ENCODE measurements at regions not wholly inside any gene's neighbourhood (a gene's known extent, or its start where the extent isn't known, plus 50 kb on each side); places are given as distances from the start of the nearest gene placed in this dataset.

- no peak for TF ChIP-seq CTCF (IDR thresholded peaks at IDR 0.05 in 4 of 5, conservative IDR thresholded peaks at IDR 0.05 in 1 of 5)
- TF ChIP-seq POLR2A (IDR thresholded peaks at IDR 0.05), result no peak
Measured at GRCh38 chr4:126869967-126870366, 762.8 kb upstream of the INTU start.
